SU-DHL-6 (cell line): ENCODE measurements at regions not wholly inside any gene's neighbourhood (a gene's known extent, or its start where the extent isn't known, plus 50 kb on each side); places are given as distances from the start of the nearest gene placed in this dataset.

Source experiments
- H2AFZ ChIP-seq: fragments of 200-600 bp; sonication (generic); 2 replicates; pipeline ENCODE4 v1.6.1; 2014; ENCODE audit warnings: low read depth, mild to moderate bottlenecking, moderate library complexity, mixed read lengths, antibody characterized with exemption, low read length; ENCODE audit not compliant: severe bottlenecking
- H3F3A ChIP-seq: fragments of 200-600 bp; shearing (Covaris generic); 2 replicates; pipeline ENCODE4 v1.6.0; 2016; ENCODE audit warnings: antibody characterized with exemption, mild to moderate bottlenecking; ENCODE audit not compliant: insufficient read depth
- H3K27ac ChIP-seq: fragments of 200-600 bp; sonication (generic); 2 replicates; pipeline ENCODE4 v1.5.1; 2016; ENCODE audit warnings: low read depth, mild to moderate bottlenecking, low read length, moderate library complexity, mixed read lengths
- H3K27me3 ChIP-seq: fragments of 200-600 bp; sonication (generic), shearing (Covaris generic); 2 replicates; pipeline ENCODE4 v1.6.0; 2014; ENCODE audit warnings: mild to moderate bottlenecking, low read length
- H3K36me3 ChIP-seq: fragments of 200-600 bp; sonication (generic); 2 replicates; pipeline ENCODE4 v1.6.1; 2014; ENCODE audit warnings: mild to moderate bottlenecking, low read length, mixed read lengths
- H3K4me2 ChIP-seq: fragments of 300-600, 200-600 bp; shearing (Covaris generic), sonication (generic); 2 replicates; pipeline ENCODE4 v1.6.0; 2014; ENCODE audit warnings: low read length, low read depth, mild to moderate bottlenecking; ENCODE audit not compliant: poor library complexity, severe bottlenecking
- H3K4me3 ChIP-seq: fragments of 200-600 bp; sonication (generic); 2 replicates; pipeline ENCODE4 v1.5.1; 2014; ENCODE audit warnings: antibody characterized with exemption, low read length, mild to moderate bottlenecking, mixed read lengths; ENCODE audit not compliant: insufficient read depth, poor library complexity, severe bottlenecking
- H3K79me2 ChIP-seq: fragments of 200-600 bp; sonication (generic); 2 replicates; pipeline ENCODE4 v1.6.1; 2014; ENCODE audit warnings: mild to moderate bottlenecking, low read length, moderate library complexity; ENCODE audit not compliant: insufficient read depth
- H3K9ac ChIP-seq: fragments of 200-600 bp; sonication (generic); 2 replicates; pipeline ENCODE4 v1.7.0; 2014; ENCODE audit warnings: mild to moderate bottlenecking, low read length
- H3K9me2 ChIP-seq: fragments of 200-600 bp; sonication (generic); replicated peaks from 2 replicates; pipeline ENCODE4 v1.6.1; 2014; ENCODE audit warnings: low read length; ENCODE audit not compliant: insufficient read depth
- H3K9me3 ChIP-seq: fragments of 200-600 bp; sonication (generic); 2 replicates; pipeline ENCODE4 v1.6.1; 2014; ENCODE audit warnings: low read length, mixed read lengths; ENCODE audit not compliant: insufficient read depth
- H4K20me1 ChIP-seq: fragments of 200-600 bp; sonication (generic); 2 replicates; pipeline ENCODE4 v1.6.1; 2014; ENCODE audit warnings: low read depth, mild to moderate bottlenecking, antibody characterized with exemption, low read length, moderate library complexity, mixed read lengths
- CTCF ChIP-seq: fragments of 200-600 bp; sonication (generic); IDR thresholded peaks from one replicate; pipeline ENCODE4 v1.5.1; 2017; ENCODE audit warnings: antibody characterized with exemption, mild to moderate bottlenecking, low read length, moderate library complexity; ENCODE audit not compliant: insufficient read depth, poor library complexity, severe bottlenecking
- EZH2phosphoT487 ChIP-seq: fragments of 200-600 bp; sonication (generic), shearing (Covaris generic); conservative IDR thresholded peaks from 2 replicates; pipeline ENCODE4 v1.6.1; 2018; ENCODE audit warnings: mild to moderate bottlenecking, antibody characterized with exemption, low read length, moderate library complexity, mixed read lengths

- no peaks in the 10 kb centered on the region for H3F3A ChIP-seq
- no peaks in the 10 kb centered on the region for H4K20me1 ChIP-seq
- H3K9me3 ChIP-seq, result no peaks in the 10 kb centered on the region
- H3K27ac ChIP-seq, result no peak overlapping the region
- H3K36me3 ChIP-seq, result no peaks in the 10 kb centered on the region
- H3K4me3 ChIP-seq, result no peak overlapping the region
- no peak overlapping the region for H2AFZ ChIP-seq
- no peaks in the 10 kb centered on the region for H3K9me2 ChIP-seq
- H3K79me2 ChIP-seq, result no peaks in the 10 kb centered on the region
- H3K27me3 ChIP-seq, result no peaks in the 10 kb centered on the region
- no peak for TF ChIP-seq CTCF
- no peak for TF ChIP-seq EZH2phosphoT487
- no peak overlapping the region for H3K4me2 ChIP-seq
- H3K9ac ChIP-seq, result no peak overlapping the region
Measured at GRCh38 chr12:115869604-115870003, 407.9 kb downstream of the MED13L start.

GRCh38 chr12:115868624-115869023 lies 408.9 kb downstream of the MED13L start:
- no peaks in the 10 kb centered on the region for H3K79me2 ChIP-seq
- no peaks in the 10 kb centered on the region for H3K9me3 ChIP-seq
- no peak overlapping the region for H3K4me3 ChIP-seq
- H3K36me3 ChIP-seq, result no peaks in the 10 kb centered on the region
- H2AFZ ChIP-seq, result no peak overlapping the region
- TF ChIP-seq CTCF (no peak), EZH2phosphoT487 (no peak)
- H3K9me2 ChIP-seq, result no peaks in the 10 kb centered on the region
- H4K20me1 ChIP-seq, result no peaks in the 10 kb centered on the region
- H3K27ac ChIP-seq, result no peak overlapping the region
- H3K9ac ChIP-seq, result no peak overlapping the region
- no peak overlapping the region for H3K4me2 ChIP-seq
- no peaks in the 10 kb centered on the region for H3K27me3 ChIP-seq
- H3F3A ChIP-seq, result no peaks in the 10 kb centered on the region

GRCh38 chr12:115867854-115868253 lies 409.6 kb downstream of the MED13L start:
- no peaks in the 10 kb centered on the region for H3K36me3 ChIP-seq
- H3K9ac ChIP-seq, result no peak overlapping the region
- H4K20me1 ChIP-seq, result no peaks in the 10 kb centered on the region
- no peaks in the 10 kb centered on the region for H3K27me3 ChIP-seq
- no peaks in the 10 kb centered on the region for H3K9me2 ChIP-seq
- H3K4me2 ChIP-seq, result no peak overlapping the region
- no peaks in the 10 kb centered on the region for H3K79me2 ChIP-seq
- TF ChIP-seq CTCF, result no peak
- no peak overlapping the region for H3K27ac ChIP-seq
- H3K9me3 ChIP-seq, result no peaks in the 10 kb centered on the region
- no peak overlapping the region for H3K4me3 ChIP-seq
- H3F3A ChIP-seq, result no peaks in the 10 kb centered on the region
- no peak overlapping the region for H2AFZ ChIP-seq
